Neural cell (in vitro differentiated cells): ENCODE measurements at regions not wholly inside any gene's neighbourhood (a gene's known extent, or its start where the extent isn't known, plus 50 kb on each side); places are given as distances from the start of the nearest gene placed in this dataset.

ENCODE experiments used
- H2AFZ ChIP-seq: fragments of 200-600, 300-800 bp; sonication (generic), shearing (Covaris generic); 2 replicates; pipeline ENCODE4 v1.6.0; 2014; ENCODE audit warnings: low read depth, mild to moderate bottlenecking, antibody characterized with exemption, low read length, moderate library complexity
- H3F3A ChIP-seq: fragments of 200-600 bp; shearing (Covaris generic); 2 replicates; pipeline ENCODE4 v1.6.1; 2016; ENCODE audit warnings: mild to moderate bottlenecking, moderate library complexity, mixed read lengths, antibody characterized with exemption, low read length; ENCODE audit not compliant: insufficient read depth, poor library complexity, severe bottlenecking
- H3K27ac ChIP-seq: fragments of 200-600, 300-800 bp; sonication (generic), shearing (Covaris generic); 2 replicates; pipeline ENCODE4 v1.5.1; 2014; ENCODE audit warnings: mild to moderate bottlenecking, low read length, moderate library complexity
- H3K27me3 ChIP-seq: fragments of 300-800, 200-600 bp; sonication (generic), shearing (Covaris generic); 2 replicates; pipeline ENCODE4 v1.6.0; 2014; ENCODE audit warnings: mild to moderate bottlenecking, low read depth, low read length, moderate library complexity; ENCODE audit not compliant: insufficient read depth
- H3K36me3 ChIP-seq: fragments of 300-800, 200-600 bp; sonication (generic), shearing (Covaris generic); 2 replicates; pipeline ENCODE4 v1.5.1; 2014; ENCODE audit warnings: mild to moderate bottlenecking, antibody characterized with exemption, low read length, moderate library complexity; ENCODE audit not compliant: insufficient read depth
- H3K4me2 ChIP-seq: fragments of 300-800, 200-600 bp; sonication (generic), shearing (Covaris generic); 2 replicates; pipeline ENCODE4 v1.6.0; 2014; ENCODE audit warnings: mild to moderate bottlenecking, low read length
- H3K4me3 ChIP-seq: fragments of 300-800, 200-600 bp; sonication (generic), shearing (Covaris generic); 2 replicates; pipeline ENCODE4 v1.5.1; 2014; ENCODE audit warnings: mild to moderate bottlenecking, low read length, moderate library complexity
- H3K79me2 ChIP-seq: fragments of 200-600 bp; shearing (Covaris generic); replicated peaks from 2 replicates; pipeline ENCODE4 v1.6.0; 2014; ENCODE audit warnings: mild to moderate bottlenecking, low read length, moderate library complexity; ENCODE audit not compliant: insufficient read depth
- H3K9ac ChIP-seq: fragments of 300-800, 200-600 bp; sonication (generic), shearing (Covaris generic); 2 replicates; pipeline ENCODE4 v1.6.1; 2016; ENCODE audit warnings: mild to moderate bottlenecking, low read length, mixed read lengths
- H3K9me2 ChIP-seq: fragments of 200-600 bp; shearing (Covaris generic); 2 replicates; pipeline ENCODE4 v1.6.1; 2016; ENCODE audit warnings: mild to moderate bottlenecking, low read length, mixed read lengths; ENCODE audit not compliant: insufficient read depth
- H3K9me3 ChIP-seq: fragments of 200-600, 300-800 bp; sonication (generic), shearing (Covaris generic); 2 replicates; pipeline ENCODE4 v1.6.1; 2016; ENCODE audit warnings: mild to moderate bottlenecking, mixed run types, low read length, moderate library complexity, mixed read lengths
- H4K20me1 ChIP-seq: fragments of 200-600 bp; shearing (Covaris generic); 2 replicates; pipeline ENCODE4 v1.6.1; 2016; ENCODE audit warnings: mild to moderate bottlenecking, mixed run types; ENCODE audit not compliant: insufficient read depth
- EP300 ChIP-seq: fragments of 450-650 bp; conservative IDR thresholded peaks from 2 replicates; pipeline ENCODE4 v1.6.1; 2014; ENCODE audit warnings: antibody characterized with exemption, mild to moderate bottlenecking, moderate library complexity; ENCODE audit not compliant: poor library complexity, severe bottlenecking
- EZH2 ChIP-seq: fragments of 200-600, 300-800 bp; shearing (Covaris generic), sonication (generic); IDR thresholded peaks from 2 replicates; pipeline ENCODE4 v1.6.1; 2014; ENCODE audit warnings: antibody characterized with exemption, low read length, borderline replicate concordance, mild to moderate bottlenecking; ENCODE audit not compliant: insufficient read depth, poor library complexity, severe bottlenecking
- MXI1 ChIP-seq: fragments of 450-650 bp; conservative IDR thresholded peaks from 2 replicates; pipeline ENCODE4 v1.6.1; 2014; ENCODE audit warnings: antibody characterized with exemption, mild to moderate bottlenecking; ENCODE audit not compliant: poor library complexity, severe bottlenecking
- POLR2AphosphoS5 ChIP-seq: IDR thresholded peaks from 2 replicates; pipeline ENCODE4 v1.6.1; 2012
- RAD21 ChIP-seq: fragments of 450-650 bp; conservative IDR thresholded peaks from 2 replicates; pipeline ENCODE4 v1.6.1; 2014; ENCODE audit warnings: antibody characterized with exemption, mild to moderate bottlenecking, moderate library complexity
- REST ChIP-seq: IDR thresholded peaks from 2 replicates; pipeline ENCODE4 v1.6.1; 2012; ENCODE audit warnings: borderline replicate concordance
- SMC3 ChIP-seq: fragments of 450-650 bp; conservative IDR thresholded peaks from 2 replicates; pipeline ENCODE4 v1.6.1; 2014; ENCODE audit warnings: antibody characterized with exemption, mild to moderate bottlenecking, moderate library complexity; ENCODE audit not compliant: poor library complexity
- TAF1 ChIP-seq: IDR thresholded peaks from 2 replicates; pipeline ENCODE4 v1.6.1; 2012; ENCODE audit warnings: low read depth
- TF ChIP-seq, protein P1 (sequence below): fragments of 450-650 bp; IDR thresholded peaks from 2 replicates; pipeline ENCODE4 v1.5.1; 2014; ENCODE audit warnings: antibody characterized with exemption, mild to moderate bottlenecking, moderate library complexity; ENCODE audit not compliant: poor library complexity, severe bottlenecking

DNA sequence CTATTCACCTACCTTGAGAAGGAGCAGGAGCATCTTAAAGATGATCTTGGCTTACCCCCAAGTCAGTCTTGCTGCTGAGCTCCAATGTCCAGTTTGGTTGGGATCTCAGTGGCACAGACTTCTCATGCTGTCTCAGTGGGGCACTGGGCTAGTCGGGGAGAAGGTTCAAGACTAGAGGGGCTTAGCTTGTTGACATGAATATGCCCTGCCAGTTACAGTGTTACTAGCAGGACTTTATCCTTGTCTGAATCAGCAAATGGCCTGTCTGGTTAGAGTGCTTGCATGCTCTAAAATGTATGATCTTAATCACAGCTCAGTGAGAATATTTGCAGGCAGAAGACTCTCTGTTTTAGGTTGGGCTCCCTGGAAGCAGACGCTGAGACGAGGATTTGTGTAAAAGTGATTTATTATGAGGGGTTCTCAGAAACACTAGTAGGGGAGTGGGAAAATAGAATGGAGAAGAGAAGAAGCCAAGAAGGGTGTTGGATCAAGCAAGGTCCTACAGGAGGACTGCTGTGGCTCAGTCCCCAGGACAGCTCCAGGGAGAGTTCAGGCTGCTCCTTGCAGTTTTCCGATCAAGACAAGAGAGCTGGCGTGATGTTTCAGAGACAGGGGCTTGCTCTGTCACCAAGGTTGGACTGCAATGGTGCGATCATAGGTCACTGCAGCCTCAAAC, 150.4 kb upstream of the HS3ST2 start:
- Histone ChIP-seq H3K27me3 (no peaks in the 10 kb centered on the region), H3K4me2 (no peak overlapping the region), H3K79me2 (no peaks in the 10 kb centered on the region), H3K36me3 (no peaks in the 10 kb centered on the region), H2AFZ (no peak overlapping the region), H3K9me3 (no peaks in the 10 kb centered on the region), H3K27ac (no peak overlapping the region), H4K20me1 (no peaks in the 10 kb centered on the region), H3K4me3 (no peak overlapping the region), H3K9me2 (no peaks in the 10 kb centered on the region), H3F3A (no peaks in the 10 kb centered on the region), H3K9ac (no peak overlapping the region)
- TF ChIP-seq RAD21 (no peak), TAF1 (no peak), EZH2 (no peak), EP300 (no peak), SMC3 (no peak), MXI1 (no peak), POLR2AphosphoS5 (no peak), REST (no peak)
- TF ChIP-seq, protein P1, sequence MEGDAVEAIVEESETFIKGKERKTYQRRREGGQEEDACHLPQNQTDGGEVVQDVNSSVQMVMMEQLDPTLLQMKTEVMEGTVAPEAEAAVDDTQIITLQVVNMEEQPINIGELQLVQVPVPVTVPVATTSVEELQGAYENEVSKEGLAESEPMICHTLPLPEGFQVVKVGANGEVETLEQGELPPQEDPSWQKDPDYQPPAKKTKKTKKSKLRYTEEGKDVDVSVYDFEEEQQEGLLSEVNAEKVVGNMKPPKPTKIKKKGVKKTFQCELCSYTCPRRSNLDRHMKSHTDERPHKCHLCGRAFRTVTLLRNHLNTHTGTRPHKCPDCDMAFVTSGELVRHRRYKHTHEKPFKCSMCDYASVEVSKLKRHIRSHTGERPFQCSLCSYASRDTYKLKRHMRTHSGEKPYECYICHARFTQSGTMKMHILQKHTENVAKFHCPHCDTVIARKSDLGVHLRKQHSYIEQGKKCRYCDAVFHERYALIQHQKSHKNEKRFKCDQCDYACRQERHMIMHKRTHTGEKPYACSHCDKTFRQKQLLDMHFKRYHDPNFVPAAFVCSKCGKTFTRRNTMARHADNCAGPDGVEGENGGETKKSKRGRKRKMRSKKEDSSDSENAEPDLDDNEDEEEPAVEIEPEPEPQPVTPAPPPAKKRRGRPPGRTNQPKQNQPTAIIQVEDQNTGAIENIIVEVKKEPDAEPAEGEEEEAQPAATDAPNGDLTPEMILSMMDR: no peak

DNA sequence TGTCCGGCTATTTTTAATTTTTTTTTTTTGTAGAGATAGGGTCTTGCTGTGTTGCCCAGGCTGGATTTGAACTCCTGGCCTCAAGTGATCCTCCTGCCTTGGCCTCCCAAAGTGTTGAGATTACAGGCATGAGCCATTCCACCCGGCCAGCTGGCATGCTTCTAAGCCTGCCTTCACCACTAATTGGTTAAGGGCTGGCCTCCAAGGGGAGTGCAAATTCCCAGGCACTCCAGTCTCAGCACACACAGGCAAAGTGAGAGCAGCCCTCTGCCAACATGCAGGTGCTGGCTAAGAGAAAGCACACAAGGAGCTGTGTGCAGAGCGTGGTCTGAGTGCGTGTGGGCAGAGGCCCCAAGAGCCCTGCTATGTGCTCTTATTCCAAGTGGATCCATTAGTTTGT, 149.8 kb upstream of the HS3ST2 start:
- H3F3A ChIP-seq: no peaks in the 10 kb centered on the region
- H3K9ac ChIP-seq: no peak overlapping the region
- H3K79me2 ChIP-seq: no peaks in the 10 kb centered on the region
- TF ChIP-seq EZH2: no peak
- TF ChIP-seq TAF1: no peak
- TF ChIP-seq MXI1: no peak
- TF ChIP-seq REST: no peak
- no peak for TF ChIP-seq RAD21
- no peak for TF ChIP-seq SMC3
- no peak for TF ChIP-seq POLR2AphosphoS5
- H4K20me1 ChIP-seq: no peaks in the 10 kb centered on the region
- no peak overlapping the region for H3K4me2 ChIP-seq
- no peak overlapping the region for H3K4me3 ChIP-seq
- no peak overlapping the region for H2AFZ ChIP-seq
- H3K27me3 ChIP-seq: no peaks in the 10 kb centered on the region
- H3K27ac ChIP-seq: no peak overlapping the region
- H3K9me3 ChIP-seq: no peaks in the 10 kb centered on the region
- H3K9me2 ChIP-seq: no peaks in the 10 kb centered on the region
- H3K36me3 ChIP-seq: no peaks in the 10 kb centered on the region
